H1 (cell line): ENCODE measurements at regions not wholly inside any gene's neighbourhood (a gene's known extent, or its start where the extent isn't known, plus 50 kb on each side); places are given as distances from the start of the nearest gene placed in this dataset.

ENCODE experiments used
- KDM1A ChIP-seq: fragments of 200-600, 300-600 bp; sonication (generic); IDR thresholded peaks from 2 replicates; pipeline ENCODE4 v1.7.1; 2016; ENCODE audit warnings: mild to moderate bottlenecking, low read length, borderline replicate concordance
- RNF2 ChIP-seq: fragments of 200-900, 300-1000 bp; sonication (generic); IDR thresholded peaks from 2 replicates; pipeline ENCODE4 v1.7.1; 2016; ENCODE audit warnings: borderline replicate concordance, low read depth, mild to moderate bottlenecking, antibody characterized with exemption, low read length; ENCODE audit not compliant: poor library complexity, severe bottlenecking; ENCODE audit errors: missing control alignments
- TAF7 ChIP-seq: optimal IDR thresholded peaks from 2 replicates; pipeline ENCODE3; 2011; ENCODE audit warnings: low read depth, mild to moderate bottlenecking, inconsistent platforms, low read length, moderate library complexity, borderline replicate concordance
- TF ChIP-seq, protein P1 (sequence below): fragments of 300-600 bp; sonication (generic); IDR thresholded peaks from 2 replicates; pipeline ENCODE4 v1.7.1; 2012; ENCODE audit warnings: low read length, moderate library complexity, mild to moderate bottlenecking, inconsistent platforms; ENCODE audit not compliant: insufficient replicate concordance
- TF ChIP-seq, protein P2 (sequence below): IDR thresholded peaks from 2 replicates; pipeline ENCODE4 v1.6.1; 2011; ENCODE audit warnings: low read depth, mild to moderate bottlenecking, low read length; ENCODE audit not compliant: insufficient read depth

DNA sequence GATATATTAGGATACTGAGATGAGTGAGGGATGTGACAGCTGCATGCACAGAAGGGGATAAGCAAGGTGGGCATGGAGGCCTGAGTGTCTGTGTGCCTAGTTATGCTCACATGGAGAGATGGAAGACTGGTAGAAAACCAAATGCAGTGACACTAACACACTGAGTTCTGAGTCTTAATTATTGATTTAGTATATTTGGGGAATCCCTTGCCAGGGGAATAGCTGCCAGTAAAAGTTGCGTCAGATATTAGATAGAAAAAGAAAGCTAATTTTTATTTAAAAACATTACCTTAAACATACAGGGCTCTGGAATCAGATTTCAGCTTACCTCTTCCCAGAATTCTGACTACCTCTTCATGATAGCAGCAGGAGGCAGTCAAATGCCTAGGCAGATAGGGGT lies 620.5 kb downstream of the METTL15 start (continued):
- TF ChIP-seq, protein P1, sequence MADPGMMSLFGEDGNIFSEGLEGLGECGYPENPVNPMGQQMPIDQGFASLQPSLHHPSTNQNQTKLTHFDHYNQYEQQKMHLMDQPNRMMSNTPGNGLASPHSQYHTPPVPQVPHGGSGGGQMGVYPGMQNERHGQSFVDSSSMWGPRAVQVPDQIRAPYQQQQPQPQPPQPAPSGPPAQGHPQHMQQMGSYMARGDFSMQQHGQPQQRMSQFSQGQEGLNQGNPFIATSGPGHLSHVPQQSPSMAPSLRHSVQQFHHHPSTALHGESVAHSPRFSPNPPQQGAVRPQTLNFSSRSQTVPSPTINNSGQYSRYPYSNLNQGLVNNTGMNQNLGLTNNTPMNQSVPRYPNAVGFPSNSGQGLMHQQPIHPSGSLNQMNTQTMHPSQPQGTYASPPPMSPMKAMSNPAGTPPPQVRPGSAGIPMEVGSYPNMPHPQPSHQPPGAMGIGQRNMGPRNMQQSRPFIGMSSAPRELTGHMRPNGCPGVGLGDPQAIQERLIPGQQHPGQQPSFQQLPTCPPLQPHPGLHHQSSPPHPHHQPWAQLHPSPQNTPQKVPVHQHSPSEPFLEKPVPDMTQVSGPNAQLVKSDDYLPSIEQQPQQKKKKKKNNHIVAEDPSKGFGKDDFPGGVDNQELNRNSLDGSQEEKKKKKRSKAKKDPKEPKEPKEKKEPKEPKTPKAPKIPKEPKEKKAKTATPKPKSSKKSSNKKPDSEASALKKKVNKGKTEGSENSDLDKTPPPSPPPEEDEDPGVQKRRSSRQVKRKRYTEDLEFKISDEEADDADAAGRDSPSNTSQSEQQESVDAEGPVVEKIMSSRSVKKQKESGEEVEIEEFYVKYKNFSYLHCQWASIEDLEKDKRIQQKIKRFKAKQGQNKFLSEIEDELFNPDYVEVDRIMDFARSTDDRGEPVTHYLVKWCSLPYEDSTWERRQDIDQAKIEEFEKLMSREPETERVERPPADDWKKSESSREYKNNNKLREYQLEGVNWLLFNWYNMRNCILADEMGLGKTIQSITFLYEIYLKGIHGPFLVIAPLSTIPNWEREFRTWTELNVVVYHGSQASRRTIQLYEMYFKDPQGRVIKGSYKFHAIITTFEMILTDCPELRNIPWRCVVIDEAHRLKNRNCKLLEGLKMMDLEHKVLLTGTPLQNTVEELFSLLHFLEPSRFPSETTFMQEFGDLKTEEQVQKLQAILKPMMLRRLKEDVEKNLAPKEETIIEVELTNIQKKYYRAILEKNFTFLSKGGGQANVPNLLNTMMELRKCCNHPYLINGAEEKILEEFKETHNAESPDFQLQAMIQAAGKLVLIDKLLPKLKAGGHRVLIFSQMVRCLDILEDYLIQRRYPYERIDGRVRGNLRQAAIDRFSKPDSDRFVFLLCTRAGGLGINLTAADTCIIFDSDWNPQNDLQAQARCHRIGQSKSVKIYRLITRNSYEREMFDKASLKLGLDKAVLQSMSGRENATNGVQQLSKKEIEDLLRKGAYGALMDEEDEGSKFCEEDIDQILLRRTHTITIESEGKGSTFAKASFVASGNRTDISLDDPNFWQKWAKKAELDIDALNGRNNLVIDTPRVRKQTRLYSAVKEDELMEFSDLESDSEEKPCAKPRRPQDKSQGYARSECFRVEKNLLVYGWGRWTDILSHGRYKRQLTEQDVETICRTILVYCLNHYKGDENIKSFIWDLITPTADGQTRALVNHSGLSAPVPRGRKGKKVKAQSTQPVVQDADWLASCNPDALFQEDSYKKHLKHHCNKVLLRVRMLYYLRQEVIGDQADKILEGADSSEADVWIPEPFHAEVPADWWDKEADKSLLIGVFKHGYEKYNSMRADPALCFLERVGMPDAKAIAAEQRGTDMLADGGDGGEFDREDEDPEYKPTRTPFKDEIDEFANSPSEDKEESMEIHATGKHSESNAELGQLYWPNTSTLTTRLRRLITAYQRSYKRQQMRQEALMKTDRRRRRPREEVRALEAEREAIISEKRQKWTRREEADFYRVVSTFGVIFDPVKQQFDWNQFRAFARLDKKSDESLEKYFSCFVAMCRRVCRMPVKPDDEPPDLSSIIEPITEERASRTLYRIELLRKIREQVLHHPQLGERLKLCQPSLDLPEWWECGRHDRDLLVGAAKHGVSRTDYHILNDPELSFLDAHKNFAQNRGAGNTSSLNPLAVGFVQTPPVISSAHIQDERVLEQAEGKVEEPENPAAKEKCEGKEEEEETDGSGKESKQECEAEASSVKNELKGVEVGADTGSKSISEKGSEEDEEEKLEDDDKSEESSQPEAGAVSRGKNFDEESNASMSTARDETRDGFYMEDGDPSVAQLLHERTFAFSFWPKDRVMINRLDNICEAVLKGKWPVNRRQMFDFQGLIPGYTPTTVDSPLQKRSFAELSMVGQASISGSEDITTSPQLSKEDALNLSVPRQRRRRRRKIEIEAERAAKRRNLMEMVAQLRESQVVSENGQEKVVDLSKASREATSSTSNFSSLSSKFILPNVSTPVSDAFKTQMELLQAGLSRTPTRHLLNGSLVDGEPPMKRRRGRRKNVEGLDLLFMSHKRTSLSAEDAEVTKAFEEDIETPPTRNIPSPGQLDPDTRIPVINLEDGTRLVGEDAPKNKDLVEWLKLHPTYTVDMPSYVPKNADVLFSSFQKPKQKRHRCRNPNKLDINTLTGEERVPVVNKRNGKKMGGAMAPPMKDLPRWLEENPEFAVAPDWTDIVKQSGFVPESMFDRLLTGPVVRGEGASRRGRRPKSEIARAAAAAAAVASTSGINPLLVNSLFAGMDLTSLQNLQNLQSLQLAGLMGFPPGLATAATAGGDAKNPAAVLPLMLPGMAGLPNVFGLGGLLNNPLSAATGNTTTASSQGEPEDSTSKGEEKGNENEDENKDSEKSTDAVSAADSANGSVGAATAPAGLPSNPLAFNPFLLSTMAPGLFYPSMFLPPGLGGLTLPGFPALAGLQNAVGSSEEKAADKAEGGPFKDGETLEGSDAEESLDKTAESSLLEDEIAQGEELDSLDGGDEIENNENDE, result no peak
- no peak for TF ChIP-seq RNF2
- TF ChIP-seq TAF7, result no peak
- no peak for TF ChIP-seq KDM1A
- TF ChIP-seq, protein P2, sequence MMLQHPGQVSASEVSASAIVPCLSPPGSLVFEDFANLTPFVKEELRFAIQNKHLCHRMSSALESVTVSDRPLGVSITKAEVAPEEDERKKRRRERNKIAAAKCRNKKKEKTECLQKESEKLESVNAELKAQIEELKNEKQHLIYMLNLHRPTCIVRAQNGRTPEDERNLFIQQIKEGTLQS, result no peak
